Mesenchymal stem cell (in vitro differentiated cells and primary cell): ENCODE measurements at regions not wholly inside any gene's neighbourhood (a gene's known extent, or its start where the extent isn't known, plus 50 kb on each side); places are given as distances from the start of the nearest gene placed in this dataset.
A peak's percentile ranks its signal among the peaks of the same experiment; 100 is the strongest.

Source experiments
- DNase-seq: peaks from one replicate; pipeline ENCODE4 v3.0.0-alpha.2; 2013
- H2AFZ ChIP-seq: one replicate; pipeline ENCODE4 v1.6.1; 2013; ENCODE audit warnings: low read depth, mild to moderate bottlenecking, control low read depth, inconsistent platforms, low read length, moderate library complexity
- H2AK5ac ChIP-seq: 2 replicates; pipeline ENCODE4 v1.6.1; 2013; ENCODE audit warnings: low read length, moderate library complexity, mild to moderate bottlenecking, inconsistent platforms; ENCODE audit not compliant: severe bottlenecking
- H2BK120ac ChIP-seq: one replicate; pipeline ENCODE4 v1.6.1; 2013; ENCODE audit warnings: low read depth, mild to moderate bottlenecking, inconsistent platforms, low read length, moderate library complexity
- H2BK12ac ChIP-seq, 2 experiments: one replicate each; pipeline ENCODE4 v1.6.1; 2013; ENCODE audit warnings: inconsistent platforms in 2 of 2, low read length in 2 of 2, mild to moderate bottlenecking in 2 of 2, moderate library complexity in 2 of 2, control low read depth in 1 of 2
- H2BK15ac ChIP-seq: one replicate; pipeline ENCODE4 v1.6.1; 2013; ENCODE audit warnings: mild to moderate bottlenecking, low read depth, inconsistent platforms; ENCODE audit not compliant: poor library complexity, severe bottlenecking
- H2BK5ac ChIP-seq: 2 replicates; pipeline ENCODE4 v1.6.1; 2013; ENCODE audit warnings: low read depth, mild to moderate bottlenecking, low read length, control low read depth, inconsistent platforms; ENCODE audit not compliant: poor library complexity, severe bottlenecking
- H3K14ac ChIP-seq, 2 experiments: one replicate each; pipeline ENCODE4 v1.6.1; 2013; ENCODE audit warnings: inconsistent platforms in 2 of 2, low read length in 2 of 2, control low read depth in 1 of 2, mild to moderate bottlenecking in 1 of 2, moderate library complexity in 1 of 2
- H3K18ac ChIP-seq, 2 experiments: one replicate each; pipeline ENCODE4 v1.6.1; 2013; ENCODE audit warnings: inconsistent platforms in 2 of 2, low read length in 2 of 2, control low read depth in 1 of 2, low read depth in 1 of 2, mild to moderate bottlenecking in 1 of 2
- H3K23ac ChIP-seq, 2 experiments: one replicate each; pipeline ENCODE4 v1.6.1; 2013; ENCODE audit warnings: inconsistent platforms in 2 of 2, low read length in 2 of 2, mild to moderate bottlenecking in 2 of 2, moderate library complexity in 2 of 2, control low read depth in 1 of 2
- H3K27ac ChIP-seq: 2 replicates; pipeline ENCODE4 v1.5.1; 2013; ENCODE audit warnings: mild to moderate bottlenecking, moderate library complexity, low read length, control low read depth, inconsistent platforms; ENCODE audit not compliant: poor library complexity, severe bottlenecking
- H3K27me3 ChIP-seq, 2 experiments: 2 replicates each; pipeline versions ENCODE4 v1.6.1 to v1.7.0; 2013; ENCODE audit warnings: low read length in 2 of 2, mild to moderate bottlenecking in 2 of 2, moderate library complexity in 2 of 2, control low read depth in 1 of 2, inconsistent platforms in 1 of 2; ENCODE audit not compliant: control insufficient read depth in 1 of 2, insufficient read depth in 1 of 2
- H3K36me3 ChIP-seq, 2 experiments: 2 replicates each; pipeline versions ENCODE4 v1.6.1 to v1.7.0; 2013; ENCODE audit warnings: low read length in 2 of 2, control low read depth in 1 of 2, inconsistent platforms in 1 of 2, low read depth in 1 of 2, mild to moderate bottlenecking in 1 of 2; ENCODE audit not compliant: insufficient read depth in 2 of 2, control insufficient read depth in 1 of 2
- H3K4ac ChIP-seq, 2 experiments: one replicate each; pipeline ENCODE4 v1.6.1; 2013; ENCODE audit warnings: inconsistent platforms in 2 of 2, low read length in 2 of 2, mild to moderate bottlenecking in 2 of 2, moderate library complexity in 2 of 2, control low read depth in 1 of 2, low read depth in 1 of 2
- H3K4me1 ChIP-seq: 2 replicates; pipeline ENCODE4 v1.6.1; 2013; ENCODE audit warnings: low read depth, low read length, control low read depth; ENCODE audit not compliant: control insufficient read depth, insufficient read depth
- H3K4me2 ChIP-seq: 2 replicates; pipeline ENCODE4 v1.6.1; 2013; ENCODE audit warnings: low read length, mild to moderate bottlenecking, inconsistent platforms; ENCODE audit not compliant: poor library complexity, severe bottlenecking
- H3K4me3 ChIP-seq, 2 experiments: 2 replicates each; pipeline versions ENCODE4 v1.5.1 to v1.7.0; 2013; ENCODE audit warnings: low read length in 2 of 2, mild to moderate bottlenecking in 2 of 2, control low read depth in 1 of 2, low read depth in 1 of 2; ENCODE audit not compliant: insufficient read depth in 1 of 2
- H3K79me1 ChIP-seq: replicated peaks from 2 replicates; pipeline ENCODE4 v1.6.1; 2013; ENCODE audit warnings: mild to moderate bottlenecking, control low read depth, low read length, inconsistent platforms; ENCODE audit not compliant: poor library complexity, severe bottlenecking
- H3K9ac ChIP-seq: 2 replicates; pipeline ENCODE4 v1.7.0; 2013; ENCODE audit warnings: mild to moderate bottlenecking, low read length, moderate library complexity
- H3K9me3 ChIP-seq: 2 replicates; pipeline ENCODE4 v1.7.0; 2013; ENCODE audit warnings: mild to moderate bottlenecking, low read length; ENCODE audit not compliant: control insufficient read depth
- H4K8ac ChIP-seq: one replicate; pipeline ENCODE4 v1.6.1; 2013; ENCODE audit warnings: inconsistent platforms, mild to moderate bottlenecking, low read length, moderate library complexity
- H4K91ac ChIP-seq: one replicate; pipeline ENCODE4 v1.6.1; 2013; ENCODE audit warnings: mild to moderate bottlenecking, low read length, inconsistent platforms
- WGBS: methylation state at CpG from one replicate; pipeline ENCODE4 v1.1.7; 2013; ENCODE audit warnings: mixed read lengths; 5-methylcytosine and 5-hydroxymethylcytosine counted together

DNA sequence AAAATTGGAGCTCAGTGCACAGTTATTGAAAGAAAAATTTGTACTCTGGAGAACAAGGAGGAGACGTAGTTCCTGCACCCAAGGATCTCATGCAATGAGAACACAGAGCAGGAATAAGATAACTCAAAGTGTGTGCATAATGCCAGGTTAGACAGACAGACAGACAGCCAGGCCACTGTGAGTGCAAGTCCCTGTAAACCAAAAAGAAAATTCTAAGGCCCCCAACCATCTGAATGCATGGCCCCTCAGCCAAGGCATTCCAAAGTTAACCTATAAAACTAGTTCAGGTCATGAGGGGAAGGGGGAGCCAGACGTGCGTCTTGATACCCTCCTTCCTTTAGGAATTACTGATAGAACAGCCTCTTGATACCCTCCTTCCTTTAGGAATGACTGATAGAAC is 94.5 kb upstream of the ENPP6 start:
- Histone ChIP-seq H3K4me1 (peaks cover 4% of the 10 kb centered on the region), H2BK12ac (no peak overlapping the region), H3K14ac (no peak overlapping the region), H4K8ac (no peak overlapping the region), H3K4me2 (no peak overlapping the region), H3K9me3 (no peaks in the 10 kb centered on the region), H2BK120ac (no peak overlapping the region), H3K27ac (no peak overlapping the region), H2BK15ac (no peak overlapping the region), H3K23ac (no peak overlapping the region), H3K79me1 (no peaks in the 10 kb centered on the region), H3K27me3 (no peaks in the 10 kb centered on the region), H2BK5ac (no peak overlapping the region), H3K4ac (no peak overlapping the region), H2AFZ (no peak overlapping the region), H3K36me3 (no peaks in the 10 kb centered on the region), H3K18ac (no peak overlapping the region), H3K4me3 (no peak overlapping the region), H3K9ac (no peak overlapping the region), H4K91ac (no peak overlapping the region), H2AK5ac (no peak overlapping the region)
- WGBS: 80% methylated on average over 1 of the region's 3 CpGs
- no peak for DNase-seq

DNA sequence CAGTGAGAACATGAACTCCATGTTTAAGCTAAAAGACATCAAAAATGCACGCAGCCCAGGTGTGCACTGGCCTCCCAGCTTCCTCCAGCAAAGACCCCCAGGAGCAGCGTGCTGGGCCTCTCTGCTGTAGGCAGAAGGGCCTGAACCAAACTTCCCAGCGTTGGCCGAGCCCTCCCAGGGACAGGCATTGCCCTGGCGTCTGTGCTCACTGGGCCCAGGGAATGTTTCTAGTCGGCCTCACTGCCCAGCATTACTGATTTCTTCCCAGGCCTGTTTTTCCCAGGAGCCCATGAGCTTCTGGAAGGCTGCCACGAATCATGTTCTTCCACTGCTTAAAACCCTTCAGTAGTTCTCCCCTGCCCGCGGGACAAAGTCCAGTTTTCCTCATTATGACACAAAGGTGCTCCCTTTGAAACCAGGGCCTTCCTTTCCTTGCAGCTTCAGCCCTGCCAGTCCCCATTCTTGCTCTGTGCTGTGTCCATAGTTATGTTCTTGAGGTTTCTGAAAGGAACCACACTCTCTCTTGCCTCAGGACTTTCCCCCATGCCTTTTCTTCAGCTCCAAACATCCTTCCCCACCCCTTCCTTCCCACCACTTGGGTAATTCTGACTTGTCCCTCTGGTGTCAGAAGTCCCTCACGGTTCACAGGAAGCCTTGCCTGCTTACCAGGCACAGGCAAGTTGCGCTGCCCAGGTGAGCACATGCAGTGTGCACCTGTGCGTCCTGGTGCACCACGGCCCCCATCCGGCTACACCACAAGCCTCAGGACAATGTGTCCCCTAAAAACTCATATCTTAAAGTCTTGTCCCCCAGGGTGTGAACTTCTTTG is 93.4 kb upstream of the ENPP6 start:
- Histone ChIP-seq H3K4me1 (peaks cover 4% of the 10 kb centered on the region), H3K4me3 (no peak overlapping the region), H3K4me2 (no peak overlapping the region), H3K9me3 (no peaks in the 10 kb centered on the region), H3K4ac (no peak overlapping the region), H3K36me3 (no peaks in the 10 kb centered on the region), H4K91ac (no peak overlapping the region), H3K27me3 (no peaks in the 10 kb centered on the region), H3K23ac (no peak overlapping the region), H3K14ac (no peak overlapping the region), H2AK5ac (no peak overlapping the region), H2BK5ac (no peak overlapping the region), H3K27ac (no peak overlapping the region), H2BK15ac (no peak overlapping the region), H2AFZ (no peak overlapping the region), H2BK120ac (no peak overlapping the region), H4K8ac (no peak overlapping the region), H3K79me1 (no peaks in the 10 kb centered on the region), H3K18ac (no peak overlapping the region), H3K9ac (no peak overlapping the region), H2BK12ac (no peak overlapping the region)
- DNase-seq: no peak
- WGBS: 88% methylated on average over 14 of the region's 14 CpGs

DNA sequence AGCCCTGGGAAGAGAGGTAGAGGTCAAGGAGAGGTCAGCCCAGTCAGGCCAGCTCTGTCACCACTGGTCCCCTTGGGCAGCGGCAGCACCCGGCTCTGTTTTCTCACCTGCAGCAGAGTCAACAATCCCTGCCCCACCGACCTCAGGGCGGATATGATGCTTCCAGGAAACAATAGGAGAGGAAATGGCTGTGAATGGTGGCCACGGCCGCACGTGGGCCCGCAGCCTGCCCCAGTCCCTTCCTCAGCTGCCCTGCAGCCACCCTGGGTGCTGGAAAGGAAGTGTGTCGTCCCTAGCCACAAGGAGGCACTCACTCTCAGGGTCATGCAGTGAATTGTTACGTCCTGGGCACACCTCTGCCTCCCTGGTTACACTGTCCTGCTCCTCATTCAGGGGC is 92.5 kb upstream of the ENPP6 start:
- Histone ChIP-seq H3K36me3 (no peaks in the 10 kb centered on the region), H3K27me3 (no peaks in the 10 kb centered on the region), H3K4me1 (peaks cover 4% of the 10 kb centered on the region), H3K9ac (no peak overlapping the region), H4K91ac (peak overlapping the region; percentile 67), H3K27ac (no peak overlapping the region), H2AK5ac (no peak overlapping the region), H2BK15ac (peak overlapping the region; percentile 0), H2BK120ac (no peak overlapping the region), H2BK5ac (no peak overlapping the region), H3K79me1 (no peaks in the 10 kb centered on the region), H3K9me3 (no peaks in the 10 kb centered on the region), H3K14ac (peak overlapping the region in 1 of 2 experiments; percentile 73), H3K18ac (peak overlapping the region in 1 of 2 experiments; percentile 2), H3K23ac (no peak overlapping the region), H3K4ac (no peak overlapping the region), H4K8ac (no peak overlapping the region), H3K4me3 (no peak overlapping the region), H3K4me2 (no peak overlapping the region), H2BK12ac (no peak overlapping the region), H2AFZ (no peak overlapping the region)
- no peak for DNase-seq
- WGBS: 81% methylated on average over 10 of the region's 10 CpGs

DNA sequence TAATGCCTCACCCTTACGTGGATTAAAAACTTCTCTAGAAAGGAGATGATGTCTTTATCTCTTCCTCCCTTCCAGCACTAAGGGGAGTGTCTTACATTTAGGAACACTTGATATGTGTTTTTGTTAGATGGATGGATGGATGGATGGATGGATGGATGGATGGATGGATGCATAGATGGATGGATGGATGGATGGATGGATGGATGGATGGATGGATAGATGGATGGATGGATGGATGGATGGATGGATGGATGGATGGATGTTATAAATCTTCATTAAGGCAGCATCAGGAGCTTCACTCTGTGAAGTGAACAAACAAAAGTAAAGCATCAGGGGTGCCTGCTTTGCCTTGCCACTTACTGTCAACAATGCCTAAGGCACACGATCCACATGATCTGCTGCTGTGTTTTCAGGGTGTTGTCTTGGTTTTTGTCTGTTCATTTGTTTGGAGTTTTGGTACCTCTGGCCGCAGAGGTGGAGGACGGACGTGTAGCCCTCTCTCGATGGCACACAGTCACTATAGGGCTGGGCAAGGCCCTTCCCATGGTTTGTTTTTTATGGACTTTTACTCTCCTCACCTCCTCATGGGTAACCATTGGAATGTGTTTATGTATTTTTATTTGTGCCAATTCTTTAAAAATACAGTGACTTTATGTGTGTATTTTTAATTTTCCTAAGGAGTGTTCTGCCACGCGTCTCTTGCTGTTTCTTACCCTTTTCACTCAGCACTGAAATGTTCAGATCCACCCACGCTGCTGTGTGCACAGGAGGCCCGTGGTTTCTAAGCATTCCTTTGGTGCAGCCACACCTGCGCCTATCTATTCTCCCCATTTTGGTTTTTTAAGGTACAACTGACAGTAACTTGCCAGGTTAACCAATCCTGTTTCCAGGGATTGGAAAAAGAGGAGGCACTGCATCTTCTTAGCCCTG is 91.8 kb upstream of the ENPP6 start:
- Histone ChIP-seq H3K27ac (no peak overlapping the region), H3K4me2 (no peak overlapping the region)
- 89% methylated on average over 10 of the region's 11 CpGs for WGBS

More for the DNA sequence above, 91.8 kb upstream of the ENPP6 start:
- H3K79me1 ChIP-seq: no peaks in the 10 kb centered on the region
- no peak overlapping the region for H3K14ac ChIP-seq
- no peak overlapping the region for H2BK15ac ChIP-seq
- no peak overlapping the region for H2BK12ac ChIP-seq
- no peak for DNase-seq
- H3K18ac ChIP-seq: no peak overlapping the region
- no peak overlapping the region for H2AFZ ChIP-seq
- H3K4me3 ChIP-seq: no peak overlapping the region
- no peak overlapping the region for H3K4ac ChIP-seq
- no peaks in the 10 kb centered on the region for H3K27me3 ChIP-seq
- no peak overlapping the region for H3K23ac ChIP-seq
- no peak overlapping the region for H2BK120ac ChIP-seq
- no peak overlapping the region for H3K9ac ChIP-seq
- H3K9me3 ChIP-seq: no peaks in the 10 kb centered on the region
- no peak overlapping the region for H4K91ac ChIP-seq
- H2AK5ac ChIP-seq: no peak overlapping the region
- H3K4me1 ChIP-seq: peaks cover 4% of the 10 kb centered on the region
- no peaks in the 10 kb centered on the region for H3K36me3 ChIP-seq
- H4K8ac ChIP-seq: no peak overlapping the region
- H2BK5ac ChIP-seq: no peak overlapping the region
